RWPE2 (cell line): ENCODE measurements at regions not wholly inside any gene's neighbourhood (a gene's known extent, or its start where the extent isn't known, plus 50 kb on each side); places are given as distances from the start of the nearest gene placed in this dataset.

Experiments used
- ATAC-seq: fragments of 200-7000 bp; cut with Tn5 transposase; 3 replicates; pipeline ENCODE4 v1.9.1; 2021; ENCODE audit warnings: low read depth
- DNase-seq: peaks from one replicate; pipeline ENCODE4 v3.0.0-alpha.2; 2020; ENCODE audit warnings: low spot score
- H3K27ac ChIP-seq: fragments of 450-650 bp; 2 replicates; pipeline ENCODE4 v1.5.1; 2017; ENCODE audit warnings: mild to moderate bottlenecking; ENCODE audit not compliant: poor library complexity, severe bottlenecking
- H3K27me3 ChIP-seq: fragments of 250-450 bp; sonication (Bioruptor Pico); 2 replicates; pipeline ENCODE4 v1.5.1; 2021; ENCODE audit warnings: mild to moderate bottlenecking, moderate library complexity; ENCODE audit not compliant: insufficient read depth, poor library complexity, severe bottlenecking
- H3K36me3 ChIP-seq: fragments of 250-450 bp; sonication (Bioruptor Pico); 2 replicates; pipeline ENCODE4 v1.5.1; 2020; ENCODE audit warnings: low read depth, mild to moderate bottlenecking, moderate library complexity
- H3K4me1 ChIP-seq: fragments of 250-450 bp; sonication (Bioruptor Pico); 2 replicates; pipeline ENCODE4 v1.5.1; 2021; ENCODE audit warnings: mild to moderate bottlenecking, moderate library complexity; ENCODE audit not compliant: insufficient read depth, poor library complexity, severe bottlenecking
- H3K4me3 ChIP-seq: fragments of 250-450 bp; sonication (Bioruptor Pico); 2 replicates; pipeline ENCODE4 v1.5.1; 2021; ENCODE audit warnings: mild to moderate bottlenecking, moderate library complexity; ENCODE audit not compliant: severe bottlenecking
- H3K9me3 ChIP-seq: fragments of 250-450 bp; sonication (Bioruptor Pico); 2 replicates; pipeline ENCODE4 v1.5.1; 2021; ENCODE audit warnings: mild to moderate bottlenecking, moderate library complexity; ENCODE audit not compliant: severe bottlenecking
- CTCF ChIP-seq: fragments of 450-650 bp; IDR thresholded peaks from one replicate; pipeline ENCODE4 v1.5.1; 2017; ENCODE audit warnings: mild to moderate bottlenecking, moderate library complexity; ENCODE audit not compliant: poor library complexity, severe bottlenecking

GRCh38 chr6:40844246-40844645 is 194.8 kb downstream of the UNC5CL start:
- Histone ChIP-seq H3K27ac (no peak overlapping the region), H3K27me3 (peaks cover 19% of the 10 kb centered on the region), H3K4me1 (no peaks in the 10 kb centered on the region), H3K4me3 (no peak overlapping the region), H3K9me3 (no peaks in the 10 kb centered on the region), H3K36me3 (no peaks in the 10 kb centered on the region)
- TF ChIP-seq CTCF = no peak
- DNase-seq (no peak), ATAC-seq (no peak)

GRCh38 chr6:40841721-40842120 is 197.3 kb downstream of the UNC5CL start:
- Histone ChIP-seq H3K36me3 (no peaks in the 10 kb centered on the region), H3K27me3 (peaks cover 23% of the 10 kb centered on the region)
- ATAC-seq = no peak

GRCh38 chr6:40832691-40833090 is 206.3 kb downstream of the UNC5CL start:
- peaks cover 16% of the 10 kb centered on the region for H3K27me3 ChIP-seq
- H3K9me3 ChIP-seq = no peaks in the 10 kb centered on the region
- ATAC-seq (no peak), DNase-seq (no peak)
- no peak for TF ChIP-seq CTCF
- no peaks in the 10 kb centered on the region for H3K36me3 ChIP-seq
- H3K27ac ChIP-seq = no peak overlapping the region
- no peaks in the 10 kb centered on the region for H3K4me1 ChIP-seq
- H3K4me3 ChIP-seq = no peak overlapping the region

More at GRCh38 chr6:40841721-40842120, 197.3 kb downstream of the UNC5CL start:
- DNase-seq = no peak
- Histone ChIP-seq H3K9me3 (no peaks in the 10 kb centered on the region), H3K4me3 (no peak overlapping the region), H3K27ac (no peak overlapping the region), H3K4me1 (no peaks in the 10 kb centered on the region)
- no peak for TF ChIP-seq CTCF

GRCh38 chr6:40831381-40831780 is 207.6 kb downstream of the UNC5CL start:
- Histone ChIP-seq H3K9me3 (no peaks in the 10 kb centered on the region), H3K4me3 (no peak overlapping the region), H3K36me3 (no peaks in the 10 kb centered on the region), H3K4me1 (no peaks in the 10 kb centered on the region), H3K27me3 (peaks cover 11% of the 10 kb centered on the region), H3K27ac (no peak overlapping the region)
- no peak for ATAC-seq
- no peak for DNase-seq
- TF ChIP-seq CTCF = no peak

GRCh38 chr6:40825102-40825501 is 213.9 kb downstream of the UNC5CL start:
- H3K36me3 ChIP-seq = no peaks in the 10 kb centered on the region
- no peak for DNase-seq
- no peak overlapping the region for H3K4me3 ChIP-seq
- no peaks in the 10 kb centered on the region for H3K27me3 ChIP-seq
- H3K9me3 ChIP-seq = no peaks in the 10 kb centered on the region
- no peak for TF ChIP-seq CTCF
- no peak for ATAC-seq
- H3K27ac ChIP-seq = no peak overlapping the region
- H3K4me1 ChIP-seq = no peaks in the 10 kb centered on the region
